ENCODE measurements at regions not wholly inside any gene's neighbourhood (a gene's known extent, or its start where the extent isn't known, plus 50 kb on each side); places are given as distances from the start of the nearest gene placed in this dataset.
A peak's percentile ranks its signal among the peaks of the same experiment; 100 is the strongest.

GRCh38 chr6:87837876-87838275, 135.8 kb upstream of the AKIRIN2 start:
- no peak overlapping the region for H3K27ac ChIP-seq
- TF ChIP-seq ZFX (IDR thresholded peaks at IDR 0.05; ENCODE audit: borderline replicate concordance) (no peak), CTCF (IDR thresholded peaks at IDR 0.05) (no peak)

- TF ChIP-seq CTCF (IDR thresholded peaks at IDR 0.05) (no peak), ZFX (IDR thresholded peaks at IDR 0.05; ENCODE audit: borderline replicate concordance) (no peak)
- no peak overlapping the region for H3K27ac ChIP-seq
Measured at GRCh38 chr6:87837444-87837843, 135.4 kb upstream of the AKIRIN2 start.

GRCh38 chr6:87832025-87832825, 130.2 kb upstream of the AKIRIN2 start:
- no peak overlapping the region for H3K27ac ChIP-seq
- TF ChIP-seq CTCF (IDR thresholded peaks at IDR 0.05) (peak; percentile 21; the same call in 1 of the 2 replicates), ZFX (IDR thresholded peaks at IDR 0.05; ENCODE audit: borderline replicate concordance) (no peak)

GRCh38 chr6:87830907-87831306, 128.9 kb upstream of the AKIRIN2 start:
- no peak for TF ChIP-seq CTCF (IDR thresholded peaks at IDR 0.05)
- no peak overlapping the region for H3K27ac ChIP-seq

GRCh38 chr6:87829622-87830121, 127.6 kb upstream of the AKIRIN2 start:
- H3K27ac ChIP-seq: no peak overlapping the region
- no peak for TF ChIP-seq CTCF (IDR thresholded peaks at IDR 0.05)

- no peak overlapping the region for H3K27ac ChIP-seq
- TF ChIP-seq ZFX (IDR thresholded peaks at IDR 0.05; ENCODE audit: borderline replicate concordance): no peak
- TF ChIP-seq CTCF (IDR thresholded peaks at IDR 0.05): no peak
Measured at GRCh38 chr6:87828044-87828443, 126.0 kb upstream of the AKIRIN2 start.

GRCh38 chr6:87827346-87827745, 125.3 kb upstream of the AKIRIN2 start:
- H3K27ac ChIP-seq: no peak overlapping the region
- no peak for TF ChIP-seq ZFX (IDR thresholded peaks at IDR 0.05; ENCODE audit: borderline replicate concordance)
- no peak for TF ChIP-seq CTCF (IDR thresholded peaks at IDR 0.05)
